ENCODE measurements at regions not wholly inside any gene's neighbourhood (a gene's known extent, or its start where the extent isn't known, plus 50 kb on each side); places are given as distances from the start of the nearest gene placed in this dataset.
"Not testable (repeated sequence)": the region's sequence is repeated elsewhere in the genome, so short reads cannot be mapped to it uniquely, and the experiment has no call there.

GRCh38 chr7:4496911-4497310 is 185.2 kb upstream of the FOXK1 start:
- TF ChIP-seq CTCF (conservative IDR thresholded peaks at IDR 0.05; ENCODE audit: low read length); EZH2phosphoT487 (IDR thresholded peaks at IDR 0.05; ENCODE audit: borderline replicate concordance): not testable (repeated sequence)

Measured in Loucy (cell line).